Uterus (tissue), 2 donors: ENCODE measurements at regions not wholly inside any gene's neighbourhood (a gene's known extent, or its start where the extent isn't known, plus 50 kb on each side); places are given as distances from the start of the nearest gene placed in this dataset.

Source experiments
- CTCF ChIP-seq, 4 experiments: fragments of 200-600 bp in 2 of 4; fragments of 450-650 bp in 2 of 4; sonication (generic) in 2 of 4; IDR thresholded peaks; one replicate each; pipeline ENCODE4 v1.5.1; 2016 to 2019; ENCODE audit warnings: antibody characterized with exemption in 4 of 4, mild to moderate bottlenecking in 2 of 4, moderate library complexity in 1 of 4
- POLR2A ChIP-seq, 2 donors: fragments of 450-650 bp; IDR thresholded peaks; one replicate each; pipeline ENCODE4 v1.6.1; 2016; ENCODE audit warnings: antibody characterized with exemption in 2 of 2, mild to moderate bottlenecking in 1 of 2, moderate library complexity in 1 of 2

GRCh38 chr6:140436023-140436811 is 1061.8 kb upstream of the CITED2 start:
- TF ChIP-seq POLR2A (IDR thresholded peaks at IDR 0.05) (no peak), CTCF (IDR thresholded peaks at IDR 0.05) (no peak)
